Left lung (tissue), 4 donors: ENCODE measurements at regions not wholly inside any gene's neighbourhood (a gene's known extent, or its start where the extent isn't known, plus 50 kb on each side); places are given as distances from the start of the nearest gene placed in this dataset.

ENCODE experiments used
- ATAC-seq: fragments of 200-7000 bp; cut with Tn5 transposase; one replicate; pipeline ENCODE4 v1.9.1; 2020; ENCODE audit warnings: moderate library complexity
- DNase-seq, 4 donors: peaks; one replicate each; pipeline ENCODE4 v3.0.0-alpha.2; 2013 to 2020
- H3K27ac ChIP-seq, 2 donors: fragments of 200-600 bp; sonication (generic) in 1 of 2; one replicate each; pipeline versions ENCODE4 v1.5.0 to v1.8.0; 2020 to 2021
- H3K27me3 ChIP-seq, 2 donors: fragments of 200-600 bp; sonication (generic) in 1 of 2; one replicate each; pipeline versions ENCODE4 v1.5.0 to v1.8.0; 2020 to 2021
- H3K36me3 ChIP-seq, 2 donors: fragments of 200-600 bp; sonication (generic) in 1 of 2; one replicate each; pipeline versions ENCODE4 v1.5.0 to v1.8.0; 2020 to 2021
- H3K4me1 ChIP-seq, 2 donors: fragments of 200-600 bp; one replicate each; pipeline ENCODE4 v1.8.0; 2021
- H3K4me3 ChIP-seq, 2 donors: fragments of 200-600 bp; sonication (generic) in 1 of 2; one replicate each; pipeline versions ENCODE4 v1.5.0 to v1.8.0; 2020 to 2021; ENCODE audit warnings: mild to moderate bottlenecking in 1 of 2
- H3K9me3 ChIP-seq, 2 donors: fragments of 200-600 bp; sonication (generic) in 1 of 2; one replicate each; pipeline versions ENCODE4 v1.5.0 to v1.8.0; 2020 to 2021
- intact Hi-C, 2 donors: fragments of 100-400 bp; cut with DNase I; formaldehyde crosslinking; loops; one replicate each; pipeline versions ENCODE4 v1.11.2 to v1.14.2; 2022
- TF ChIP-seq, protein P1 (sequence below), 2 donors: fragments of 200-600 bp; sonication (generic) in 1 of 2; IDR thresholded peaks; one replicate each; pipeline versions ENCODE4 v1.5.0 to v1.8.0; 2021; ENCODE audit warnings: antibody characterized with exemption in 2 of 2
- donor health status: DM: no; HTN: yes; CAD: no.
- donor health status: DM: no; HTN: no; CAD: no.

DNA sequence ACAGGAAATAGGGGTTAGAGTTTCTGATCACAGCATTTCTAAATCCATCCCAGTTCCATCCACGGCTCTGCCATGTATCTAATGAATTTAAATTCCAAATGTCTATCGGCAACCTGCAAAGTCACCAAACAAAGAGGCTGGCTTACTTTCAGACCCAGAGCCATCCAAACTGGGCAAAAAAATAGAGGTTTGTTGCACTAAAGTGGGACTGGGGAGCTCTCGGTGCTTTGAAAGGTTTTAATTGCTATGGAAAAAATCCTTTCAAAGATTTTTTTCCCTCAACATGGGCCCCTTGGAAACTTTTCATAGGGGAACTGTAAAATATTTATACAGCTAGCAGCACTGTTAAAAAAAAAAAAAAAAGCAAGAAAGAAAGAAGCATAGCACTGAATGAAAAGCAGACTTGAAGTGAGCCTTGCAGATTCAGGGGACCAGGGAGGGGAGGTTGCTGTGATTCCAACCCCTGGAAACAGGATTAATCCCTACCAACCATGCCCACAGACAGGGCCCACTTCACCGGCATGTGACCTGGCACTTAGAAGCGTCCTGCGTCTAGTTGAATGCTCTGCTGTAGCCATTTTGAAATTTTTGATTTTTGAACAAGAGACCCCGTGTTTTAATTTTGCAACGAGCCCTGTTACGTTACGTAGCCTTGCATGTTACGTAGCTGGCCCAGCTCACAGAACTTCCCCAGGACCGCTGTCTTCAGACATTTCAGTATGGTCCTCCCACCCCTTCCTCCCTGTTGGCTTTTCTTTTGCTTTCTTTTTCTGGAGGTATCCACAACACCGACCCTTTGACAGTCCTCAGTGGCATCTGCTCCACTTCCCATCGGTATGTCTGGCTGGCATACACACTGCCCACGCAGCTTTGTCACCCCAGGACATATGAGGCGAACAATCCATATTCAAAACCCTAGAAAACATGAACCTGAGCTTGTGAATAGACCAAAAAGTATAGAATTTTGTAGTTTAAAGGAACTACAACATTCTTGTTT, 105.3 kb upstream of the NFIB start:
- Histone ChIP-seq H3K27ac (no peak overlapping the region), H3K36me3 (no peaks in the 10 kb centered on the region), H3K27me3 (no peaks in the 10 kb centered on the region), H3K4me1 (no peaks in the 10 kb centered on the region), H3K4me3 (no peak overlapping the region), H3K9me3 (no peaks in the 10 kb centered on the region)
- intact Hi-C loops: no loop called here
- TF ChIP-seq, protein P1, sequence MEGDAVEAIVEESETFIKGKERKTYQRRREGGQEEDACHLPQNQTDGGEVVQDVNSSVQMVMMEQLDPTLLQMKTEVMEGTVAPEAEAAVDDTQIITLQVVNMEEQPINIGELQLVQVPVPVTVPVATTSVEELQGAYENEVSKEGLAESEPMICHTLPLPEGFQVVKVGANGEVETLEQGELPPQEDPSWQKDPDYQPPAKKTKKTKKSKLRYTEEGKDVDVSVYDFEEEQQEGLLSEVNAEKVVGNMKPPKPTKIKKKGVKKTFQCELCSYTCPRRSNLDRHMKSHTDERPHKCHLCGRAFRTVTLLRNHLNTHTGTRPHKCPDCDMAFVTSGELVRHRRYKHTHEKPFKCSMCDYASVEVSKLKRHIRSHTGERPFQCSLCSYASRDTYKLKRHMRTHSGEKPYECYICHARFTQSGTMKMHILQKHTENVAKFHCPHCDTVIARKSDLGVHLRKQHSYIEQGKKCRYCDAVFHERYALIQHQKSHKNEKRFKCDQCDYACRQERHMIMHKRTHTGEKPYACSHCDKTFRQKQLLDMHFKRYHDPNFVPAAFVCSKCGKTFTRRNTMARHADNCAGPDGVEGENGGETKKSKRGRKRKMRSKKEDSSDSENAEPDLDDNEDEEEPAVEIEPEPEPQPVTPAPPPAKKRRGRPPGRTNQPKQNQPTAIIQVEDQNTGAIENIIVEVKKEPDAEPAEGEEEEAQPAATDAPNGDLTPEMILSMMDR (IDR thresholded peaks at IDR 0.05): no peak
- peak in 1 of 4 donors; percentile 44 for DNase-seq
- ATAC-seq: no peak

DNA sequence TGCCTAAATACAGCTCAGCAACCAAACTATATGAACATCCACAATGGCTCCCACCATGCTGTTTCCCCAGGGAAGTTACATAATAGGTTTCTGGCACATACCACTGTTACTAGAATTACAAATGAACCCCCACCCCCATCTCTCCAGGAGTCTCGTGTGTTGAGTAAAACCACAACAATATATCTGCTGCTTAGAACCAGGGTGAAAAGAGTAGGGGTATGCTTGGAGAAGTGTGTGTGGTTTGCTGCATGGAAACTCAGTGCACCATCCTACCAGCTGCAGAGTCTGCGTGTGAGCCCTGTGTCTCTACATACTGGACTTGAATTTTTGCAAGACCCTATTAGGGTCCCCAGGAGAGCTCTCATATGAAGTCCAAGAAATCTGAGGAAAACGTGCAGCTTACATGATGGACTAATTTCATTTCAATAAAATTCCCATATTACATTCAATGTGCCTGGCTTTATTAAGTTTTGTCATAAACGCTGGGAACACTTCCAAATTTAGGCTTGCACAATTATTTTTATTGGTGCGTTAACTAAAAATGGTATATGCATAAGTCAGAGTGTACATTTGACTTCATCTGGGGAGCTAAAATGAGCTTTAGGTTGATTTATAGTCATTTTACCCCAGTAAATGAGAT, 104.5 kb upstream of the NFIB start:
- TF ChIP-seq, protein P1 (IDR thresholded peaks at IDR 0.05): no peak
- no peaks in the 10 kb centered on the region for H3K27me3 ChIP-seq
- intact Hi-C loops: no loop called here
- H3K4me3 ChIP-seq: no peak overlapping the region
- H3K27ac ChIP-seq: no peak overlapping the region
- H3K9me3 ChIP-seq: no peaks in the 10 kb centered on the region
- DNase-seq (peak in 1 of 4 donors; percentile 49), ATAC-seq (no peak)
- no peaks in the 10 kb centered on the region for H3K4me1 ChIP-seq
- no peaks in the 10 kb centered on the region for H3K36me3 ChIP-seq

DNA sequence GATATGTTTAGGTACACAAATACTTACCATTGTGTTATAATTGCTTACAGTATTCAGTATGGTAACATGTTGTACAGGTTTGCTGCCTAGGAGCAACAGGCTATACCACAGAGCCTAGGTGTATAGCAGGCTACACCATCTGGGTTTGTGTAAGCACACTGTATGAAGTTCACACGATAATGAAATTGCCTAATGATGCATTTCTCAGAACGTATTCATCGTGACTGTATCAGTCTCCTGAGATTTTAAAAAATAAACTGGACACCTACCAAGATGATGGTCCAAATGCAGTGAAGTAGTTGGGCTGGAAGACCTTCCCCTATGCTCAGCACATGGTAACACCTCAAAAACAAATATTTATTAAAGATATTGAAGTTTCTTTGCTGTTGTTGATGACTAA, 103.3 kb upstream of the NFIB start:
- no peak for DNase-seq
- ATAC-seq: no peak
- H3K4me3 ChIP-seq: no peak overlapping the region
- H3K27me3 ChIP-seq: no peaks in the 10 kb centered on the region
- TF ChIP-seq, protein P1 (IDR thresholded peaks at IDR 0.05): no peak
- intact Hi-C loops: no loop called here
- H3K36me3 ChIP-seq: no peaks in the 10 kb centered on the region
- H3K9me3 ChIP-seq: no peaks in the 10 kb centered on the region
- no peaks in the 10 kb centered on the region for H3K4me1 ChIP-seq
- H3K27ac ChIP-seq: no peak overlapping the region

DNA sequence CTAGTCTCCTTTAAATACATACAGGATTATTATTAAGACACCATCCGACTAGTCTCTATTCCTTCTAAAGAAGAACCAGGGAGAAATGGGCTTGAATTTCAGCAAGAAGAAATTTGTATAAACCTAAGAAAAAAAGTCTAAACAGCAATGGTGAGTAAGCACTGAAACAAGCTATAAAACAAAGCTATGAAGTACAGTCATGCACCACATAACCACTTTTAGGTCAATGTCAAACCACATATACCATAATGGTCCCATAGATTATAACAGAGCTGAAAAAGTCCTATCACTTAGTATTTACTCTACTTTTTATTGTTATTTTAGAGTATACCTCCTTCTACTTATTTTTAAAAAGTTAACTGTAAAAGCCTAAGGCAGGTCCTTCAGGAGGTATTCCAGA, 102.0 kb upstream of the NFIB start:
- no peaks in the 10 kb centered on the region for H3K9me3 ChIP-seq
- H3K4me1 ChIP-seq: no peaks in the 10 kb centered on the region
- H3K27ac ChIP-seq: no peak overlapping the region
- H3K4me3 ChIP-seq: no peak overlapping the region
- H3K36me3 ChIP-seq: no peaks in the 10 kb centered on the region
- TF ChIP-seq, protein P1 (IDR thresholded peaks at IDR 0.05): no peak
- no peak for DNase-seq
- H3K27me3 ChIP-seq: no peaks in the 10 kb centered on the region
- no peak for ATAC-seq
- intact Hi-C loops: no loop called here

DNA sequence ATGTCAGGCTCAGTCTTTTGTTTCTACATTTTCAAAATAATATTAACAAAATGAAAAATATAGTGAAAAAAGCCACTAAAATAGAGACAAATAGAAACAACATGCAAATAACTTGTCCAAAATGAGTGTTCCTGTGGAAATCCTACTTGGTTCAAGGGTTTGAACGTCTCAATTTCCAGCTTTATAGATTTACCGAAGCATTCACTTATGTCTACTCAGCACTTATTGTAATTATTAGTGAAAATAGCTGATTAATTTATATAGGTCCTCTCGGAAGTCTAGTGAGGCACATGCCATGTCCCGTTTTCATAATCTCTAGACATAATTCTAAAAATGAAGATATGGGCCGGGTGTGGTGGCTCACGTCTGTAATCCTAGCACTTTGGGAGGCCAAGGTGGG, 99.9 kb upstream of the NFIB start:
- ATAC-seq (no peak), DNase-seq (no peak)
- intact Hi-C loops: no loop called here
- Histone ChIP-seq H3K4me3 (no peak overlapping the region), H3K4me1 (no peaks in the 10 kb centered on the region), H3K27ac (no peak overlapping the region), H3K36me3 (no peaks in the 10 kb centered on the region), H3K27me3 (no peaks in the 10 kb centered on the region), H3K9me3 (no peaks in the 10 kb centered on the region)
- TF ChIP-seq, protein P1 (IDR thresholded peaks at IDR 0.05): no peak
